Bronchial epithelial cell (primary cell): ENCODE measurements at regions not wholly inside any gene's neighbourhood (a gene's known extent, or its start where the extent isn't known, plus 50 kb on each side); places are given as distances from the start of the nearest gene placed in this dataset.

ENCODE experiments used
- DNase-seq: peaks from one replicate; pipeline ENCODE4 v3.0.0-alpha.2; 2010; ENCODE audit warnings: low read depth
- FAIRE-seq: peaks from 2 replicates; lab custom pipeline; 2011; peaks lifted over from hg19 to GRCh38; lab: Jason Lieb, UNC
- H3K27me3 ChIP-seq: 2 replicates; pipeline ENCODE4 v1.5.1; 2011; ENCODE audit warnings: low read length; ENCODE audit not compliant: control insufficient read depth, insufficient read depth
- H3K36me3 ChIP-seq: 2 replicates; pipeline ENCODE4 v1.5.1; 2011; ENCODE audit warnings: low read length; ENCODE audit not compliant: control insufficient read depth, insufficient read depth
- H3K4me3 ChIP-seq: 2 replicates; pipeline ENCODE4 v1.5.1; 2011; ENCODE audit warnings: mild to moderate bottlenecking, low read depth, low read length, control low read depth
- TF ChIP-seq, protein P1 (sequence below): IDR thresholded peaks from 2 replicates; pipeline ENCODE4 v1.5.1; 2011; ENCODE audit warnings: mild to moderate bottlenecking, moderate library complexity, low read length, control low read depth, inconsistent platforms; ENCODE audit not compliant: insufficient read depth, severe bottlenecking

DNA sequence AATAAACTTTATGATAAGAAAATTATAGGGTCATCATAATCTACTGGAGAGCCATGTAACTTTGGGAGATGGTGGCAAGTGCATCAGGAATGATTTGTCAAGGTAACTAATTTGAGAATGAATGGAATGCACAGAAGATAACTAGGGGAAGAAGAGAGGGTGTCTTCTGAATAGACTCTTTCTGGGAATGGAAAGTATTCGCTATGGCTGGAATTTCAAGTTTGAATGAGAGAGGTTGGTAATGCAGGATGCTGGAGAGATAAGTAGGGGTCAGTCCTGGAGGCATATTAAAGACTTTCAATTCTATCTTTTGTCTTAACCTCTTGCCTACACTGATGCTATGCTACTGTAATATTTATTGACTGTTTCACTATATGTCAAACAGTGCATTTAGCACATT is 714.2 kb downstream of the CETN3 start:
- FAIRE-seq (no peak), DNase-seq (no peak)
- no peaks in the 10 kb centered on the region for H3K36me3 ChIP-seq
- H3K4me3 ChIP-seq = no peak overlapping the region
- TF ChIP-seq, protein P1, sequence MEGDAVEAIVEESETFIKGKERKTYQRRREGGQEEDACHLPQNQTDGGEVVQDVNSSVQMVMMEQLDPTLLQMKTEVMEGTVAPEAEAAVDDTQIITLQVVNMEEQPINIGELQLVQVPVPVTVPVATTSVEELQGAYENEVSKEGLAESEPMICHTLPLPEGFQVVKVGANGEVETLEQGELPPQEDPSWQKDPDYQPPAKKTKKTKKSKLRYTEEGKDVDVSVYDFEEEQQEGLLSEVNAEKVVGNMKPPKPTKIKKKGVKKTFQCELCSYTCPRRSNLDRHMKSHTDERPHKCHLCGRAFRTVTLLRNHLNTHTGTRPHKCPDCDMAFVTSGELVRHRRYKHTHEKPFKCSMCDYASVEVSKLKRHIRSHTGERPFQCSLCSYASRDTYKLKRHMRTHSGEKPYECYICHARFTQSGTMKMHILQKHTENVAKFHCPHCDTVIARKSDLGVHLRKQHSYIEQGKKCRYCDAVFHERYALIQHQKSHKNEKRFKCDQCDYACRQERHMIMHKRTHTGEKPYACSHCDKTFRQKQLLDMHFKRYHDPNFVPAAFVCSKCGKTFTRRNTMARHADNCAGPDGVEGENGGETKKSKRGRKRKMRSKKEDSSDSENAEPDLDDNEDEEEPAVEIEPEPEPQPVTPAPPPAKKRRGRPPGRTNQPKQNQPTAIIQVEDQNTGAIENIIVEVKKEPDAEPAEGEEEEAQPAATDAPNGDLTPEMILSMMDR = no peak
- no peaks in the 10 kb centered on the region for H3K27me3 ChIP-seq

DNA sequence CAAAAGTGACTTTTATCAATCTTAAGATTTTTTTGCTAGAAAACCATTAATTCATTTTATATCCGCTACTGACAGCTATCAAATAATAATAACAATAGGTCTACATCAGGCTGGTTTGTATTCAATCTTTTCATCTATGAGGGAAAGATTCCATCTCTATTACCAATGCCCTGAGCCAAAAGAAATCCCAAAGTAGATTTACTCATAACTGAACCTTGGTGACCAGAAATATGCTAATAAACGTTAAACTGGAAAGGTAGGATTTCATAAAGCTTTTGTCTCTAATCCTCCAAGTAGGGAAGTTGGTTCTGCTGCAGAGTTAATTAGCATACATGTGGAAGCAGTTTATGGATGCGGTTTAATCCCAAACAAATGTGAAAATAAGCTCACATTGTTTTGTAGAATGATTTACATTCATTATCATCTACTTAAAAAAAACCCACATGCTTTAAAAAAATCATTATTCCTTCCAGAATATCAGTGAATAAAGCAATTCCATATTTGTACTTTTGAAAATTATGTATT is 715.5 kb downstream of the CETN3 start:
- no peak overlapping the region for H3K4me3 ChIP-seq
- TF ChIP-seq, protein P1 = no peak
- no peaks in the 10 kb centered on the region for H3K27me3 ChIP-seq
- no peak for DNase-seq
- no peak for FAIRE-seq
- no peaks in the 10 kb centered on the region for H3K36me3 ChIP-seq

DNA sequence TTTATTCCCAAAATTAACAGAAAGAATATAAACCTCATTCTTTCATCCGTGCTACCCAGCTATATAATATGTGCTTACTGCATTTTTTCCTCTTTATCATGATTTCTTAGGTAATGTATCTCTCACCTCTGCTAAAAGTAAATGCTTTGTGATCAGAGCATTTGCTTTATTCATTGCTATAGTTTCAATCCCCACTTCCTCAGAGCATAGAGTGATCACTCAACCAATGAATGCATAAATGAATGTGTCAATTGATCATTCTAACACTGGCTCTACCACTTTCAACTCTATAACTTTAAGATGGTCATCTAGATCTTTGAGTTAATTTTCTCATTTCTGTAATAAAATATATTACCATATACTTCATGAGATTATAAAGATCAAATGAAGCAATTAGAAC is 719.2 kb downstream of the CETN3 start:
- TF ChIP-seq, protein P1 = no peak
- Histone ChIP-seq H3K27me3 (no peaks in the 10 kb centered on the region), H3K4me3 (no peak overlapping the region), H3K36me3 (no peaks in the 10 kb centered on the region)
- no peak for FAIRE-seq
- DNase-seq = no peak

DNA sequence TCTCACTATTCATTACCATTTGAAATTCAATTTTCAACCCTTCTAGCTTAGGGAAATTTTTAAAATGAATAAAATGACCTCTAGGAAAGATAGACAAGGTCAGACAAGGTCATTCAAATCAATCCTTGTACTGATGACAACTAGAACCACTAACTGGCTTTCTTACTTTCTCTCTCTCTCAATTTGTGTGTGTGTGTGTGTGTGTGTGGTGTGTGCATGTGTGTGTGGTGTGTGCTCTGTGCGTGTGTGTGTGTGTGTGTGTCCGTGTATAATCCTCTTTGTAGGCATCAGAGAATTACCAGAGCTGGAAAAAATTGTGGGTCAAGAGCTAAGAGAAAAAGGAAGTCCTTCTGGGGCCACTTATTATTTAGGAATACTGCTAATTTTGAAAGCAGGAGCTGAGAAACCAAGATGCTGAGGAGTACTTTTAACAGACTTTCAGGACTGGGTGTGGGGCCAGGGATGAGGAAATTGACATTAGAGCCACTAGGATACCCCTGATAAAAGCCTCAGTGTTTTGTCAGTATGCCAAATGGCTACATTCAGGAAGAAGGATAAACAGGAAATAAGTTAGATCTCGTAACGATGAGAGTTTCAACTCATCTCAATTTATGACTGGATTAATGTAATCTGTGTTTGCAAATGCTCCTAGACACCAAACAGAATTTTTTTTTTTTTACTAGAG is 723.3 kb downstream of the CETN3 start:
- DNase-seq (no peak), FAIRE-seq (no peak)
- H3K27me3 ChIP-seq = no peaks in the 10 kb centered on the region
- no peaks in the 10 kb centered on the region for H3K36me3 ChIP-seq
- TF ChIP-seq, protein P1 = no peak
- H3K4me3 ChIP-seq = no peak overlapping the region

DNA sequence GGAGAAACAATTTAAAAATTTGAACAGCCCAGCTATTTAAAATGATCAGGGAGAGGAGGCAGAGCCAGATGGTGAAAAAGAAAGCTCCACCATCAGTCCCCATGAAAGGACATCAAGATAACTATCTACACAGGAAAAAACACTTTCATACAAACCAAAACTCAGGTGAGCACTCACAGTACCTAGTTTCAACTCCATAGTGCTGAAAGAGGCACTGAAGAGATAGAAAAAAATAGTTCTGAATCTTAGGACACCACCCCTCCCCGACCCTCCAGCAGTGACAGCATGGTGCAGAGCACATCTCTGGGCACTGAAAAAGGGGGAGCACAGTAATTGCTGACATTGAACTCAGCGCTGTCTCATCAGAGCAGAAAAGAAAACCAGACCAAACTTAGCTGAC is 732.9 kb downstream of the CETN3 start:
- Histone ChIP-seq H3K36me3 (no peaks in the 10 kb centered on the region), H3K27me3 (no peaks in the 10 kb centered on the region), H3K4me3 (no peak overlapping the region)
- no peak for DNase-seq
- no peak for FAIRE-seq
- TF ChIP-seq, protein P1 = no peak

DNA sequence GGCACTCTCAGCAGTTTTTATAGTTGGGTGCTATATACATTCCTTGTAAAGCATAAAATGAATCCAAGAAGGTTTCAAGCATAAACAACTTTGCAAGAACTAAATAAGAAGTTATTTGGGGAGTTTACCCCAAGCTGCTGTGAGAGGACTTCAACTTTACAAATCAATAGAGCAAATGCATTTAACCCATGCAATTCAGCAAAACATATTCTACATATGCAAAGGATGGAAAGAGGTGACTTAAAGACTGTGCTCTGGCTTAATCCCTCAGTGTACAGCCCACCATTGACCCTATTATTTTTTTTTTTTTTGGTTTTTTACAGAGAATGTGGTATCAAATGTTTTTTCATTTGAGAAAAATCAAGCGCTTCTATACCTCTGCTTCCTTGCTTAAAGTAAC is 736.5 kb downstream of the CETN3 start:
- FAIRE-seq = no peak
- TF ChIP-seq, protein P1 = no peak
- H3K36me3 ChIP-seq = no peaks in the 10 kb centered on the region
- no peak overlapping the region for H3K4me3 ChIP-seq
- H3K27me3 ChIP-seq = no peaks in the 10 kb centered on the region
- no peak for DNase-seq
